Loucy (cell line): ENCODE measurements at regions not wholly inside any gene's neighbourhood (a gene's known extent, or its start where the extent isn't known, plus 50 kb on each side); places are given as distances from the start of the nearest gene placed in this dataset.

Experiments used
- CTCF ChIP-seq: fragments of 200-600 bp; sonication (generic); conservative IDR thresholded peaks from 2 replicates; pipeline ENCODE4 v1.5.1; 2014; ENCODE audit warnings: mild to moderate bottlenecking, antibody characterized with exemption, low read length
- EZH2phosphoT487 ChIP-seq: fragments of 200-600 bp; IDR thresholded peaks from 2 replicates; pipeline ENCODE4 v1.6.1; 2018; ENCODE audit warnings: antibody characterized with exemption, mild to moderate bottlenecking, moderate library complexity, borderline replicate concordance

- TF ChIP-seq CTCF: no peak
- TF ChIP-seq EZH2phosphoT487: no peak
Observed at GRCh38 chr12:65765436-65765813, 58.9 kb upstream of the HMGA2 start.
